ENCODE measurements at regions not wholly inside any gene's neighbourhood (a gene's known extent, or its start where the extent isn't known, plus 50 kb on each side); places are given as distances from the start of the nearest gene placed in this dataset.
A peak's percentile ranks its signal among the peaks of the same experiment; 100 is the strongest.

- DNase-seq (ENCODE audit: low spot score) = no peak
Measured at GRCh38 chr4:112847045-112847444, 202.4 kb upstream of the ANK2 start.

DNA sequence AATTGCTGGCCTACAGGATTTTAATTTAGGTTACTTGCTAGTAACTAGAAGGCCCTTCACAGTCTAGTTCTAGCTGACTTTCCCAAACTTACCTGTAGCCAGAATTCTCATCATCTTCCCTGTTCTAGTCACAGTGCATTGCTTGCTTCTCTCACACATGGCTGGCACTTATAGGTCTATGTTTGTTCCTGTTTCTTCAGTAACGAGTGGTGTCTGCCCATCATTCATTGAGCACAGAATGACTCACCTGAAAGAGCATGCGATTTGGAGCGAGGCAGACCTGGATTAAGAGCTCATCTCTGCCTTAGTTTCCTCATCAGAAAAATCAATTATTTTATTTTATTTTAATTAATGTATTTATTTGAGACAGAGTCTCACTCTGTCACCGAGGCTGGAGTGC, 201.7 kb upstream of the ANK2 start:
- no peak for DNase-seq (ENCODE audit: low spot score)

GRCh38 chr4:112848911-112849310, 200.5 kb upstream of the ANK2 start:
- no peak for DNase-seq (ENCODE audit: low spot score)

- no peak for DNase-seq (ENCODE audit: low spot score)
Measured at GRCh38 chr4:112852601-112853000, 196.9 kb upstream of the ANK2 start.

- DNase-seq (ENCODE audit: low spot score) = peak; percentile 1
Measured at GRCh38 chr4:112853662-112854256, 195.7 kb upstream of the ANK2 start.

DNA sequence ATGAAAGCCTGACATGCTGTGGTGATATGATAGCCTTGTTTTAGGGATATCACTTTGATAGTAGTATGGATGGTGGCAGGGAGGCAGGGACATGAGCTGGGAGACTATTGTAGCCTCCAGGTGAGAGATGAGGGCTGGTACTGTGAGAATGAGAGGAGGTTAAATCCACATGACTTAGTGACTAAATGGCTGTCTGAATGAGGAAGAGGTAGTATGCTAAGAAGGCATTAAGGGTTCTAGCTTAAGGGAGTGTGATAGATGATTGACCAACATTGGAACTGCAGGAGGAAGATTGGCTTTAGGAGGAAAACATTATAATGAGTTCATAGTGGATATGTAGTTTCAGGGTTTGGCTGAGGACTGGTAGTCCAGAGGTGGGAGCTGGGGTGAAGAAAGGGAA, 195.0 kb upstream of the ANK2 start:
- DNase-seq (ENCODE audit: low spot score) = no peak

DNA sequence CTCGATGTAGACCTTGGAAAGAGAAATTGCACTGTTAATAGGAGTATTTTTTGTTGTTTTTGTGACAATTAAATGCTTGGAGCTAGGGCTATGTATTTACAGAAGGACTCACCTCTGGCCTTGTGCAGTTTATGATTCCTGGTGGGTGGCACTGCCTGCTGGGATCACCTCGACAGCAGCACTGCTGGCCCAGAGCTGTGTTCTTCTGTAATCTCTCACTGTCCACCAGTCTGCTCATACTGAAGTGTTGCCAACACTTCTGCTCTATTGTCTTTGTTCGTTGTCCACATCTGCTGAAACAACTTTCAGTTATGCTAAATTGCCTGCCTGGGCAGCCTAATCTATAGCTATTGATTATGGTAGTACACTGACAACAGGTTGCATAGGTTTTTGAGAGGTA, 194.4 kb upstream of the ANK2 start:
- DNase-seq (ENCODE audit: low spot score) = no peak

GRCh38 chr4:112857461-112857860, 192.0 kb upstream of the ANK2 start:
- DNase-seq (ENCODE audit: low spot score) = no peak

DNA sequence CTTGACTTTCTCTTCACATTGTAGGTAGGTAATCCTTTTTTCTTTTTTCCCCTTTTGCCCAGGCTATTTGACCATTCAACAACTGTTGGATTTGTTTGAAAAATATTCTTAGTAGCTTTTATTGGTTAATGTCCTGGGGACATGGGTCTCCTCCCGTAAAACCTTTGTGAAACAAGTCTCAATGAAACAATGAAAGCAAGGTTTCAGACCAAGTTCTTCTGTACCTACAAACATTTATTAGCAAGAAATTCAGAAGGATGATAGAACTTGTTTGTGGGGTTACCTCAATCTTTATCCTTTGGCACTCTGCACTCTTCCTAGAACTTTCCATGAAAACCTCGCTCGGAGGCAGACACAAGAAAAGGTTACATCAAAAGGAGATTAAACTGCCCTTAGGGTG, 190.7 kb upstream of the ANK2 start:
- no peak for DNase-seq (ENCODE audit: low spot score)

- DNase-seq (ENCODE audit: low spot score) = peak; percentile 2
Measured at GRCh38 chr4:112859456-112860184, 189.8 kb upstream of the ANK2 start.

GRCh38 chr4:112860830-112861690, 188.4 kb upstream of the ANK2 start:
- no peak for DNase-seq (ENCODE audit: low spot score)

GRCh38 chr4:112861691-112862674, 187.5 kb upstream of the ANK2 start:
- no peak for DNase-seq (ENCODE audit: low spot score)

DNA sequence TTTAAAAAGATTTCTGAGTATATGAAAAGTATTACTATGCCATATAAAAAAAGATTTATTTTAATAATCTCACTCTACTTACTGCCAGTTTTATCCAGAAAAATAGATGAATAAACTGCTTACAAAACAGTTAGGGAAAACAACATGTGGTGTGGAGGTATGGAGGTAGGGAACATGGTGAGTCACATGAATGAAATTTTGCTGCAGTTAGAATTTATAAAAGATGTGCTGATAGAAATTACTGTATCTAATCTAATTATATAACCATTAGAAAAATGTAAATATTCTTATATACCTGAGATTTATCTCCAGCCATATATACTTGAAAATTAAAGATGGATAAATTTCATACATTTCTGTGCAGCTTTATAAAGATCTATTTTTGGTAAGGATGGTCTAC, 184.0 kb upstream of the ANK2 start:
- no peak for DNase-seq (ENCODE audit: low spot score)

- no peak for DNase-seq (ENCODE audit: low spot score)
Measured at GRCh38 chr4:112876316-112876715, 173.1 kb upstream of the ANK2 start.

GRCh38 chr4:112881842-112882241, 167.6 kb upstream of the ANK2 start:
- DNase-seq (ENCODE audit: low spot score) = no peak

DNA sequence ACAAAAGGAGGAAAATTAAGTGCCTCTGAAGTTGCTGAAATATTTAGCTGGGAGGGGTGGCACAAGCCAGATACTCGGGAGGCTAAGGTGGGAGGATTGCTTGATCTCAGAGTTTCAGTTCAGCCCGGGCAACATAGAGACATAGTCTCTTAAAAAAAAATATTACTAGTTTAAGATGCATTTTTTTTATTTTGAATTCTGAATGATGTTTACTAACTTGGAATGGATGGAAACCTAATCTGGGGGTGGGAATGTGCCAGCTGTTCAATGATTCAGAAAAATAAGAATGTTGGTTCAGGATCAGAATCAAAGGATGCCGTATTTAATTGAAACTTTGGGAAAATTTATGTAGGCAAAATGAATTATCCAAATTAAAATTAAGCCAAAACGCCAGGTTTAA, 167.2 kb upstream of the ANK2 start:
- DNase-seq (ENCODE audit: low spot score) = no peak

DNA sequence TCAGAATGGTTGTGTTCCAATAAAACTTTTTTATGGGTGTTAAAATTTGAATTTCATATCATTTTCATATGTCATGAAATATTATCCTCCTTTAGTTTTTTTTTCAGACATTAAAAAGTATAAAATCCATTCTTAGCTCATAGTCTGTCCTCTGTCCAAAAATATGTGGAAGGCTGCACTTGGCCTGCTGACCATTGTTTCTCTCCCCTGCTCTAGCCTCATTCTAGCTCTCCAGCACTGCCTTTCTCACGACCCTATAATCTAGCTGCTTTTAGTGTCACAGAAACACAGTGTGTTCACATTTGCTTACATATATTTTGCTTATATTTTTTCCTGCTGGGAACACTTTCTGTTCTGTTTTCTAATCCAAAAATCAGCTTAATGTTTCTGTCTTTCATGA, 165.0 kb upstream of the ANK2 start:
- DNase-seq (ENCODE audit: low spot score) = no peak

DNA sequence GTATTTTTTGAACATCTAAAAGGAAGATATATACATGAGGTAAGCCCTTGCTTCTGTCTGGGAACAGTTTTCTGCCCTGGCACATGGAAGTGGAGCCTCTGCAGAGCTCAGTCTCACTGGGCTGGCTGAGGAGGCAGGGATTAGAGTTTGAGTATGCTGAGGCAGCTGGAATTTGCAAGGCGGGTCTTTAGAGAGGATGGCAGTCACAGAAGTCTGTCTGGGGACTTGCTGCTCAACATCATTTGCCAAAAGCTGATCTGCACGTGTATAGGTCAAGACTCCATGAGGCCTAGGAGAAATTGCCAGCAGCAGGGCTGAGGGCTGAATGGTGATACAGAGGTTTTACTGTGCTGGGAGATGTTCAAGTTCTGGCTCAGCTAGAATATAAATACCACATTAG, 163.6 kb upstream of the ANK2 start:
- no peak for DNase-seq (ENCODE audit: low spot score)

- no peak for DNase-seq (ENCODE audit: low spot score)
Measured at GRCh38 chr4:112888622-112889021, 160.8 kb upstream of the ANK2 start.

DNA sequence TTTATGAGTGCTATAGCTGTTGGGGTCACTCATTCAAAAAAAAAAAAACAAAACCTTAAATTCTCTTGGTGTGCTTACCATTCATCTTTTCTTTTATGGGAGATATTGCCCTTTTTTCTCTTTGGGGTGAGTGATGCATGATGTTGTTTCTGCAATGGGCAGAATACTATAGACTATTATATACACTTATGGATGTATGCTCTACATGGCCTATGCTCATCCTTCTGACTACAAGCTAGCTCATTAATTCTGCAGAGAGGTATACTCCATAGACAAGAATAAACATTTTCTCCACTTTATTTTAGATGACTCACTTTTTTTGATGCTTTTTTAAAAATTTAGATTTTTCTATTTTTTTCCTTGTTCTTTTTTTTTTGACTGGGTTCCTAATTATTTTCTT, 160.3 kb upstream of the ANK2 start:
- no peak for DNase-seq (ENCODE audit: low spot score)

Measured in SK-N-DZ (cell line).